Upper lobe of left lung (tissue), 6 donors: ENCODE measurements at regions not wholly inside any gene's neighbourhood (a gene's known extent, or its start where the extent isn't known, plus 50 kb on each side); places are given as distances from the start of the nearest gene placed in this dataset.

Experiments used
- ATAC-seq, 2 donors: fragments of 200-7000 bp; cut with Tn5 transposase; one replicate each; pipeline ENCODE4 v1.9.1; 2022; ENCODE audit warnings: mild to moderate bottlenecking in 2 of 2, moderate library complexity in 2 of 2; ENCODE audit not compliant: low FRiP score in 2 of 2
- DNase-seq, 2 donors: peaks; one replicate each; pipeline ENCODE4 v3.0.0-alpha.2; 2019 to 2020
- H3K27ac ChIP-seq, 4 donors: fragments of 200-600 bp; sonication (generic); one replicate each; pipeline ENCODE4 v1.5.1; 2016 to 2019
- H3K27me3 ChIP-seq, 4 donors: fragments of 200-600 bp; sonication (generic); one replicate each; pipeline ENCODE4 v1.5.1; 2017 to 2019
- H3K36me3 ChIP-seq, 4 donors: fragments of 200-600 bp; sonication (generic); one replicate each; pipeline ENCODE4 v1.5.1; 2016 to 2019
- H3K4me1 ChIP-seq, 4 donors: fragments of 200-600 bp; sonication (generic); one replicate each; pipeline ENCODE4 v1.5.1; 2018 to 2019
- H3K4me3 ChIP-seq, 4 donors: fragments of 200-600 bp; sonication (generic); one replicate each; pipeline ENCODE4 v1.5.1; 2017 to 2019; ENCODE audit warnings: mild to moderate bottlenecking in 2 of 4, moderate library complexity in 1 of 4
- H3K9me3 ChIP-seq, 4 donors: fragments of 200-600 bp; sonication (generic); one replicate each; pipeline ENCODE4 v1.5.1; 2018 to 2019
- EP300 ChIP-seq, 4 donors: sonication (generic); formaldehyde crosslinking; IDR thresholded peaks; one replicate each; pipeline ENCODE4 v1.5.1; 2017; ENCODE audit warnings: antibody characterized with exemption in 4 of 4, control low read depth in 2 of 4
- POLR2A ChIP-seq, 4 donors: fragments of 450-650 bp; IDR thresholded peaks; one replicate each; pipeline ENCODE4 v1.5.1; 2016 to 2017; ENCODE audit warnings: antibody characterized with exemption in 4 of 4, mild to moderate bottlenecking in 2 of 4
- POLR2AphosphoS5 ChIP-seq, 2 donors: sonication (generic); formaldehyde crosslinking; IDR thresholded peaks; one replicate each; pipeline ENCODE4 v1.5.1; 2017; ENCODE audit warnings: antibody characterized with exemption in 2 of 2
- WGBS, 2 donors: methylation state at CpG; one replicate each; pipeline ENCODE4 v1.1.5; 2017 to 2018; 5-methylcytosine and 5-hydroxymethylcytosine counted together
- TF ChIP-seq, protein P1 (sequence below), 6 experiments: fragments of 450-650 bp in 4 of 6; fragments of 200-600 bp in 2 of 6; sonication (generic) in 2 of 6; IDR thresholded peaks; one replicate each; pipeline ENCODE4 v1.5.1; 2016 to 2019; ENCODE audit warnings: antibody characterized with exemption in 6 of 6
- donor health status: DM: no; HTN: no; CAD: no; lungs with moderate emphysema.
- donor health status: DM: no; HTN: yes; CAD: no; lungs with severe emphysema.

DNA sequence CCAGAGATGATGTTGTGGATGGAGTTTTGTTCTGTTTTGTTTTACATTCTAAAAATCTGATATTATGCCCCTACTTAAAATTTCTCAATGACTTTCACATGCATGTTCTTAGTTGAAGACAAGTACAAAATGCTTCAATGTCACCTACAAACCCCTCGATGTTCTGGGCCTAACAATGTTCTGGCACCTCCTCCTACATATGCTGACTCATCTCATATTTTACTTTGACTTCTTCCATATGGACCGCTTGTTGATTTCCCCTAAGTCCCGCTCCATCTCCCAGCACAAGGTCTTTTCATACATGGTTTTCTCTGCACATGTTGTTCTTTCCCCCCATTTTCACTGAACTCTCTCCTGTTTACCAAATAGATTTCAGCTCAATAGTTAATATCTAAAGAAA is 441.4 kb downstream of the CNTN6 start:
- H3K4me1 ChIP-seq, result no peaks in the 10 kb centered on the region
- 84 to 89% methylated on average over 3 of the region's 3 CpGs for WGBS, 2 donors
- peaks cover 0 to 14% (median 10%) of the 10 kb centered on the region in 4 donors for H3K9me3 ChIP-seq
- H3K36me3 ChIP-seq, result no peaks in the 10 kb centered on the region
- H3K27me3 ChIP-seq, result no peaks in the 10 kb centered on the region
- TF ChIP-seq POLR2AphosphoS5 (IDR thresholded peaks at IDR 0.05), result no peak
- no peak overlapping the region for H3K4me3 ChIP-seq
- ATAC-seq (no peak), DNase-seq (no peak)
- no peak overlapping the region for H3K27ac ChIP-seq

DNA sequence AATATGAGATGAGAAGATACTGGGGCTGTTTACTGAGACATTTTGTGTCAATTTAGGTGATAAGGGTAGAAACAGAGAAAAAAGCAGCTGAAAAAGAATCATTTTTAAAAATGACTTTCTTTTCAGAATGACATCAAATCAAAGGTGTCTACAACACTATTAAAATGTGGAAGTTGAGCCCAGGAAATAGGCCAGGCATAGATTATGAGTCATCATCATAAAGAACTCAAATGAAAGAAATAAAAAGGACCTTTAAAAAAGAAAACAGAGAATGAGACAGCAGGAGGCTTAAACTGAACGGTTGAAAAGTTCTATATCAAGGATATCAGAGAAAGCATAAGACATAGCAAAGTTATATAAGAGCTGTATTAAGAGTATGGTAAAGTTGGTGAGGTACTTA is 442.5 kb downstream of the CNTN6 start:
- H3K9me3 ChIP-seq, result peaks cover 0 to 14% (median 10%) of the 10 kb centered on the region in 4 donors
- no peaks in the 10 kb centered on the region for H3K36me3 ChIP-seq
- 59 to 79% methylated on average over 1 of the region's 1 CpG for WGBS, 2 donors
- H3K4me3 ChIP-seq, result no peak overlapping the region
- no peak overlapping the region for H3K27ac ChIP-seq
- TF ChIP-seq, protein P1, sequence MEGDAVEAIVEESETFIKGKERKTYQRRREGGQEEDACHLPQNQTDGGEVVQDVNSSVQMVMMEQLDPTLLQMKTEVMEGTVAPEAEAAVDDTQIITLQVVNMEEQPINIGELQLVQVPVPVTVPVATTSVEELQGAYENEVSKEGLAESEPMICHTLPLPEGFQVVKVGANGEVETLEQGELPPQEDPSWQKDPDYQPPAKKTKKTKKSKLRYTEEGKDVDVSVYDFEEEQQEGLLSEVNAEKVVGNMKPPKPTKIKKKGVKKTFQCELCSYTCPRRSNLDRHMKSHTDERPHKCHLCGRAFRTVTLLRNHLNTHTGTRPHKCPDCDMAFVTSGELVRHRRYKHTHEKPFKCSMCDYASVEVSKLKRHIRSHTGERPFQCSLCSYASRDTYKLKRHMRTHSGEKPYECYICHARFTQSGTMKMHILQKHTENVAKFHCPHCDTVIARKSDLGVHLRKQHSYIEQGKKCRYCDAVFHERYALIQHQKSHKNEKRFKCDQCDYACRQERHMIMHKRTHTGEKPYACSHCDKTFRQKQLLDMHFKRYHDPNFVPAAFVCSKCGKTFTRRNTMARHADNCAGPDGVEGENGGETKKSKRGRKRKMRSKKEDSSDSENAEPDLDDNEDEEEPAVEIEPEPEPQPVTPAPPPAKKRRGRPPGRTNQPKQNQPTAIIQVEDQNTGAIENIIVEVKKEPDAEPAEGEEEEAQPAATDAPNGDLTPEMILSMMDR (IDR thresholded peaks at IDR 0.05), result no peak
- TF ChIP-seq POLR2AphosphoS5 (IDR thresholded peaks at IDR 0.05), result no peak
- no peak for TF ChIP-seq EP300 (IDR thresholded peaks at IDR 0.05)
- TF ChIP-seq POLR2A (IDR thresholded peaks at IDR 0.05), result no peak
- ATAC-seq, result no peak
- H3K4me1 ChIP-seq, result no peaks in the 10 kb centered on the region
- H3K27me3 ChIP-seq, result no peaks in the 10 kb centered on the region
- no peak for DNase-seq

DNA sequence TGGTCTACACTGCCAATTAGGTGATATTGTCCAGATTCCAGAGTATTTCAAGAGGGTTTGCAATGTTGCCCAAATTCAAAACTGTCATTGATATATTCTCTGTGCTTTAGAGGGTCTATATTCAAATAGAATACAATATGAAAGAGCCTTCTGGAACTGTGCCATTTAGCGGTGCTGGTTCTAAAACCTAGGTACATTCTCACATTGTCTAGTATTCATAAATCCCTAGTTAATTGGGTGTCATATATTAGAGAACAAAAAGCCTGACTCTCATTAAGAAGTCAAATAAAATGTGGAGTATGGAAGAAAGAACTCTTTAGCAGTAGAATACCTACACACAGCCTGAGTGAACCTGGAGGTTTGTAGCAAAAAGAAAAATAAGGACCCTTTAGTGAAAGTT is 447.9 kb downstream of the CNTN6 start:
- Histone ChIP-seq H3K27ac (no peak overlapping the region), H3K4me1 (no peaks in the 10 kb centered on the region), H3K9me3 (peaks cover 0 to 14% (median 10%) of the 10 kb centered on the region in 4 donors), H3K27me3 (no peaks in the 10 kb centered on the region), H3K36me3 (no peaks in the 10 kb centered on the region), H3K4me3 (no peak overlapping the region)
- no peak for TF ChIP-seq POLR2AphosphoS5 (IDR thresholded peaks at IDR 0.05)
- TF ChIP-seq, protein P1 (IDR thresholded peaks at IDR 0.05), result no peak
- no peak for TF ChIP-seq EP300 (IDR thresholded peaks at IDR 0.05)
- TF ChIP-seq POLR2A (IDR thresholded peaks at IDR 0.05), result no peak
- no peak for DNase-seq
- 94 to 97% methylated on average over 1 of the region's 1 CpG for WGBS, 2 donors
- ATAC-seq, result no peak

DNA sequence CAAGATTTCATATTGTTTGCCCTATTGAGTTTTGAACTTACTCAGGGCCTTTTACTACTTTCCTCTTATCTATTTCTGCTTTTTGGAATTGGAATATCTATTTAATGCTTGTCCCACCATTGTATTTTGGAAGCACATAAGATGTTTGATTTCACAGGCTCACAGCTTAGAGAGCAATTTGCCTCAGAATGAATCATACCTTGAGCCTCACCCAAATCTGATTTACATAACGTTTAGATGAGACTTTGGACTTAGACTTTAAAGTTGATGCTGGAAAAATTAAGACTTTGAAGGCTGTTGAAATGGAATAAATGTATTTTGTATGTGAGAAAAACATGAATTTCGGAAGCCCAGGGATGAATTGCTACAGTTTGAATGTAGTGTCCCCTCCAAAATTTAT is 458.9 kb downstream of the CNTN6 start:
- Histone ChIP-seq H3K9me3 (no peaks in the 10 kb centered on the region), H3K27me3 (no peaks in the 10 kb centered on the region), H3K27ac (no peak overlapping the region), H3K36me3 (no peaks in the 10 kb centered on the region), H3K4me3 (no peak overlapping the region), H3K4me1 (no peaks in the 10 kb centered on the region)
- TF ChIP-seq EP300 (IDR thresholded peaks at IDR 0.05) (no peak), POLR2A (IDR thresholded peaks at IDR 0.05) (no peak), POLR2AphosphoS5 (IDR thresholded peaks at IDR 0.05) (no peak)
- TF ChIP-seq, protein P1 (IDR thresholded peaks at IDR 0.05), result no peak
- no peak for ATAC-seq
- DNase-seq, result no peak
- 73 to 80% methylated on average over 2 of the region's 2 CpGs for WGBS, 2 donors

DNA sequence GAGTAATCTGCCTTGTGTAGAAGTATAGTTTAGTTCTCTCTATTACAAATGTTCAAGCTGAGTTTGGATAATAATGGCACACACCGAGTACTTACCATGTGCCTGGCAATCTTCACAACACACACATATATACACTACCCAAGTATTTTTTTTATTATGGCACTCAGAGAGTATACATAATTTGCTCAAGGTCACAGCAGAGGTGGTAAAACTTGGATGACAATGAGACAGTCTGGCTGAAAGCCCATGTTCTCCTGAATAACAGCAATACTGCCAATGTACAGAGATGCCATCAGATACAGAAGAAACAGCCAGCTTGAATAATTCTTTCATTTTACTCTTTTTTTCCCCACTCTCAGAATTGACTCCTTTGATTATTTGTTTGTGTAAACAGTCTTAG is 460.0 kb downstream of the CNTN6 start:
- Histone ChIP-seq H3K4me1 (no peaks in the 10 kb centered on the region), H3K27ac (no peak overlapping the region), H3K9me3 (no peaks in the 10 kb centered on the region), H3K36me3 (no peaks in the 10 kb centered on the region), H3K4me3 (no peak overlapping the region), H3K27me3 (no peaks in the 10 kb centered on the region)
- 63 to 84% methylated on average over 1 of the region's 1 CpG for WGBS, 2 donors
- DNase-seq, result no peak
- TF ChIP-seq POLR2A (IDR thresholded peaks at IDR 0.05) (no peak), EP300 (IDR thresholded peaks at IDR 0.05) (no peak), POLR2AphosphoS5 (IDR thresholded peaks at IDR 0.05) (no peak)
- TF ChIP-seq, protein P1 (IDR thresholded peaks at IDR 0.05), result no peak
- no peak for ATAC-seq
